Head of caudate nucleus (tissue), 42 donors: ENCODE measurements at regions not wholly inside any gene's neighbourhood (a gene's known extent, or its start where the extent isn't known, plus 50 kb on each side); places are given as distances from the start of the nearest gene placed in this dataset.

Source experiments
- DNase-seq, 42 donors: peaks; one replicate each; pipeline versions ENCODE4 v3.0.0 to v3.0.0-alpha.2; 2020 to 2021; ENCODE audit warnings: mixed read lengths in 7 of 42
- intact Hi-C: fragments of 100-400 bp; cut with DNase I; formaldehyde crosslinking; loops from one replicate; pipeline ENCODE4 v1.15.0; 2022

- intact Hi-C loops = no loop called here
- no peak for DNase-seq
Measured at GRCh38 chr6:137724018-137724403, 143.0 kb upstream of the TNFAIP3 start.

- intact Hi-C loops = no loop called here
- DNase-seq = peak in 13 of 42 donors; percentile 9 to 51 (median 26)
Measured at GRCh38 chr6:137724495-137725211, 142.4 kb upstream of the TNFAIP3 start.

DNA sequence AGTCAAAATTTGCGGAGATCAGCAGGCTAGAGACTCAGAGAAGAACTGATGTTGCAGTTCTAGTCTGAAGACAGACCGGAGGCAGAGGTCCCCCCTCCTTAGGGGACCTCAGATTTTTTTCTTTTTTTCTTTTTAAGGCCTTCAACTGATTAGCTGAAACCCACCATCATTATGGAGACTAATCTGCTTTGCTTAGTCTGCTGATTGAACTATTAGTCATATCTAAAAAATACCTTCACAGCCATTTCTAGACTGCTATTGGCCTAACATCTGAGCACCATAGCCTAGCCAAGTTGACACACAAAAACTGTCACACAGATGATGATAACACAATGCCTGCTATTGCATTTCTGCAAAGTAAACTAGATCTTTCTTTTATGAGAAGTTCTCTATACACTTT lies 141.1 kb upstream of the TNFAIP3 start:
- no peak for DNase-seq
- intact Hi-C loops = no loop called here

GRCh38 chr6:137726582-137726981 lies 140.5 kb upstream of the TNFAIP3 start:
- intact Hi-C loops = no loop called here
- no peak for DNase-seq

DNA sequence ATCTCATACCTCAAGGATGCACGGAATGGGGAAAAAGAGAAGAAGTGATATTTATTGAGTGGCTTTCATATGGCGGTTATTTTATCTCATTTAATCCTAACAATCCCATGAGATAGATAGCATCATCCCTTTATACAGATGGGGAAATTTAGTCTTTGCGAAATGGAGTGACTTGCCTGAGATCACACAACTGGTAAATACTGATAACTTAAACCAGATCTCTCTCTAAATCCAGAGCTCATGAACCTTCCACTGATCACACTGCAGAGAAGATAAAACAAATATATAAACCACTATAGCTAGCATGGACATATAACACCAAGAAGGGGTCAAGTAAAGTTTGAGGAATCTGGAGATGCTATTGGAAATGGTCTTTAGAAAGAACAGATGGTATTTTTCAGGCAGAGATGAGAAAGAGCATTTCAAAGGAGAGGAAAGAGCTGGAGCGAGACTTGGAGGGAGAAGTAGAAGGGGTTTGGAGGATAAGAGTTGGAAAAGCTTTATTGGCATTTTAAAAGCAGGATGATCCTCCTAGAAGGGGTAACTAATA lies 139.8 kb upstream of the TNFAIP3 start:
- DNase-seq = no peak
- intact Hi-C loops = no loop called here

DNA sequence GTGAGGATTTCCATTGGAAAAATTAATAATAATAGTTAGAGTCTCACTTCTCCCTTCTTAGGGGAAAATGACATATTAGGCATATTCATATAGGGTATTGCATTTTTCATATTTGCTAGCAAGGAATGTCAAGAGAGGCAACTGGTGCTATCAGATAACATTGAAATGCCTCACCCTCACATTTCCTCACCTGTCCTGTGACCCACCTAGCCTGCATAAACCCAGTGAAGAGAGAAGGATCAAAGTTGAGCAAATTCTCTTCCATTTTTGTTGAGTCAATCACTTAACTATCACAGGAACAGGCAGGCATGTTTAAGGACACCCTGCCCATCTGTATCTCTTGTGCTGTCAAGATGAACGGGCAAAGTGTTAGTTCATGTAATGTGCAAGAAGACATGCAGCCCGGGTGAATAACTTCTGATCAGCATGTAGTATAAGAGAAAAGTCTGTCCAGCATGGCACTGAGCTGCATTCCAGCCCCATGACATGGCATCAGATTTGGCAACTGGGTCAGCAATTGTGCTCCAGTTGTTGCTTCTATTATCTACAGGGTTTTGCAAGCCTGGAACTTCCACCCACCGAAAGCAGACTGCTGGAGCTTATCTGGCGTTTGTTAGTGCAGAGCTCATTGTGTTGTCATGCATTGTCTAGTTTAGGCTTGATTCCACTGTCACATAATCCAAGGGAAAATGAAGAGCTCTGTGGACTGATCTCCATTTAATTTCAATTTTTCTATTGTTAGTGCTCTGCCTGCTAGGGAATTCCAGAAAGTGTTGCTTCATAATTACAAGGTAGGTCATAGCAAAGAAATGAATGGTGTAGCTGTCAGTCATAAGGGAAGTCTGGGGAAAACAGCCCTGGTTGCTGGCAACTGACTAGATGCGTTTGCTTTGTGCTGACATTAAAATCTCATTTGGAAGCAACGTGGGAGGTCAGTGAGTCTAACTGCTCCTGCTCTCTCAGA lies 138.4 kb upstream of the TNFAIP3 start:
- peak in 32 of 42 donors; percentile 10 to 86 (median 48) for DNase-seq
- intact Hi-C loops = no loop called here

GRCh38 chr6:137729866-137730629 lies 137.0 kb upstream of the TNFAIP3 start:
- DNase-seq = no peak
- intact Hi-C loops = no loop called here

GRCh38 chr6:137731600-137731959 lies 135.5 kb upstream of the TNFAIP3 start:
- intact Hi-C loops = no loop called here
- no peak for DNase-seq

DNA sequence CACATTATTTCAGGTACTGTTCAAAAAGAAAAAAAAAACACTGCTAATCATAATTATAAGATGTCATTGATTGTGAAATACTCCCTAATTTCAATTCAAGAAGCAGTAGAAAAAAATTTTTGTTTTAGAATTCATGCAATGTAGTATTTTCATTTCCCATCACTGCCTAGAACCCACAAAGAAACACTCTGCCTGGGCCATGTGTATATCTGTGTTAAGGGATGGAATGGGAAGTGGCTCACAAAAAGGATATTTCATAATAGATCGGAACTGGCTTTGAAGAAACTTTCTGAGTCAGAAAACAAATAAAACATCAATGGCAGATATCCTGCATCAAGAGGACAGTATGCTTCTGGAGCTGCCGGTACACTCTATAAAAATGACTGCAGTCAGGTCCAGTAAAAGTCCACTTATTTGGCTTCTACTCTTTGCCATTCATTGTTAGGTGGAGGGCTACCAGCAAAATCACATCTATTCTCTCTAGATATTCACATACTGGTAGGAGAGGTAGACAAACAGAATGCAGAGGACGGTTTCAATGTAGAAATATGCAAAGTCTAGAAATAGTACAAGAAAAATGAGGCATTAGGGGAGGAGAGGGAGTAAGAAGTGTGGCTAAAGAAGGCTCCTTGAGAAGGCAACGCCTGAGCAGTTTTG lies 135.0 kb upstream of the TNFAIP3 start:
- intact Hi-C loops = no loop called here
- DNase-seq = no peak

- no peak for DNase-seq
Measured at GRCh38 chr6:137733372-137733771, 133.7 kb upstream of the TNFAIP3 start.

GRCh38 chr6:137734005-137734874 lies 132.8 kb upstream of the TNFAIP3 start:
- DNase-seq = no peak
- intact Hi-C loops = no loop called here

More at GRCh38 chr6:137733372-137733771, 133.7 kb upstream of the TNFAIP3 start:
- intact Hi-C loops = no loop called here

- intact Hi-C loops = no loop called here
- peak in 2 of 42 donors; percentile 18 to 38 for DNase-seq
Measured at GRCh38 chr6:137734875-137735182, 132.2 kb upstream of the TNFAIP3 start.

GRCh38 chr6:137736048-137736818 lies 130.8 kb upstream of the TNFAIP3 start:
- DNase-seq = no peak
- intact Hi-C loops = no loop called here

DNA sequence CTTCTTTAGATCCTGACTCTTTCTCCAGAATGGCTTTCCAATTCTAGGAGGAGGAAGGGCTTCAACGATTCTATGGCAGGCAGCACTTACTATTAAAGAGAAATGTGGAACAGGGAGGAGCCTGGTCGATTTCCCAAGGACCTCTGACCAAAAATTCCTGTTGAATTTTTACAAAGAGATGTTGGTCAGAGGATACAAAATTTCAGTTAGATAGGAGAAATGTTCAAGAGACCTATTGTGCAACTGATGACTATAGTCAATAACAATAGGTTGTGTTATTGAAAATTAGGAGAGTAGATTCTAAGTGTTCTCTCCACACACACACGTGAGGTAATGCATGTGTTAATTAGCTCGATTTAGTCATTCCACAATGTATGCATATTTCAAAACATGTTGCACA lies 130.1 kb upstream of the TNFAIP3 start:
- no peak for DNase-seq
- intact Hi-C loops = no loop called here

- intact Hi-C loops = no loop called here
- no peak for DNase-seq
Measured at GRCh38 chr6:137737836-137738596, 129.0 kb upstream of the TNFAIP3 start.

DNA sequence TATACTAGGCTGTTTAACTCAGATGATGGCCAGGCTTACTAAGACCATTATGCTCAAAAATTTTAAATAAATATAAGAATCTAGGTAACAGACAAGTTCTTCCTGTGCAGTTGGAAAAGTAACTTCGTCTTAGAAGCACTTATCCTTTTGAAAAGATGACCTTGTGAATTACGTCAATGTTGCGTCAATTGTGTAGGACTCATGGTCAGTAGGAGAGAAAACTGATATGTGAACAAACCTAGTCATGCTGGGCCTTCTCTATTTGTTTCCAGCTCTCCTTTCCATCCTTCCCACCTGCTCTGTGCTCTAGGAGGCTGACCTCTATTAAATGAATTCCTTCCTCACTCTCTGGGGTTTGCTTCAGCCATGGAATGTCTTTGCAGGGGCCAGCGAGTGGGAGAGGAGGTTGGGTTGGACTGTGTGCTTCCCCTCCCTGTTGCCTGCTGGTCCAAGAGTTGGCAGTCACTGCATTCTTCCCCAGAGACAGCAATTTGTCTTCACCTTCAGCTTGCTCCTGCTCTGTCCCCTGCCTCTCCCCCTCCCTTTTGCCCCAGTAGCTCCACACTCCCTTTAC lies 128.0 kb upstream of the TNFAIP3 start:
- intact Hi-C loops = no loop called here
- DNase-seq = no peak
